ENCODE measurements at regions not wholly inside any gene's neighbourhood (a gene's known extent, or its start where the extent isn't known, plus 50 kb on each side); places are given as distances from the start of the nearest gene placed in this dataset.
A peak's percentile ranks its signal among the peaks of the same experiment; 100 is the strongest.

DNA sequence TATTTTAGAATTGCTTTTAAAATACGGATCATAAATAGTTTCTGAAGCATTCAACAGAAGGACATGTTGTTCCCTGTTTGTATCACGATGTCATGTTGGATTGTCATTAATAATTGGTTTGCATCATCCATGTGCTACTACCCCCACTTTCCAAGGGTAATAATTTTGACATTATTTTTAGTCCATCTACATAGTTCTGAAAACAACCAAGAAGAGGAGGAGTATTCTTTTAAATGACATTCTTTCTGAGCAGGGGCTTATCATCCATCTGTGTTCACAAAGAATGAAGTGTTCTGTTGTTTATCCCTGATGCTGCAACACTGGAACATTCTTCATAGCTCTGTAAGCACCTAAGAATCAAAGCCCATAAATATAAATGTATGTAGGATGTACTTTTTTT, 151.0 kb upstream of the CITED2 start:
- Histone ChIP-seq H3K9ac (no peak overlapping the region), H3K9me2 (ENCODE audit: insufficient read depth) (no peaks in the 10 kb centered on the region), H3K79me2 (ENCODE audit: insufficient read depth) (no peaks in the 10 kb centered on the region), H4K20me1 (ENCODE audit: insufficient read depth) (no peaks in the 10 kb centered on the region), H3K36me3 (ENCODE audit: low read depth) (no peaks in the 10 kb centered on the region), H3F3A (ENCODE audit: insufficient read depth) (peaks cover 14% of the 10 kb centered on the region; the same call in 1 of the 2 replicates), H3K27ac (no peak overlapping the region), H2AFZ (peak overlapping the region; percentile 38; the same call in 1 of the 2 replicates), H3K4me3 (no peak overlapping the region), H3K4me1 (ENCODE audit: insufficient read depth) (peaks cover 22% of the 10 kb centered on the region), H3K9me3 (ENCODE audit: low read depth) (no peaks in the 10 kb centered on the region), H3K4me2 (ENCODE audit: unreplicated experiment) (no peak overlapping the region), H3K27me3 (replicated peaks; ENCODE audit: insufficient read depth) (no peaks in the 10 kb centered on the region)
- DNase-seq = no peak
- TF ChIP-seq EZH2phosphoT487 (IDR thresholded peaks at IDR 0.05; ENCODE audit: insufficient read depth, low read depth) (no peak), EZH2 (IDR thresholded peaks at IDR 0.05; ENCODE audit: insufficient read depth, poor library complexity, severe bottlenecking) (no peak)
- in situ Hi-C loops (cut with MboI) = no loop called here
- 8 to 15% methylated on average over 2 of the region's 2 CpGs for WGBS, 2 experiments (ENCODE audit: low coverage in 1 of 2, low lambda C conversion rate in 2 of 2, missing lambda C conversion rate in 2 of 2)

DNA sequence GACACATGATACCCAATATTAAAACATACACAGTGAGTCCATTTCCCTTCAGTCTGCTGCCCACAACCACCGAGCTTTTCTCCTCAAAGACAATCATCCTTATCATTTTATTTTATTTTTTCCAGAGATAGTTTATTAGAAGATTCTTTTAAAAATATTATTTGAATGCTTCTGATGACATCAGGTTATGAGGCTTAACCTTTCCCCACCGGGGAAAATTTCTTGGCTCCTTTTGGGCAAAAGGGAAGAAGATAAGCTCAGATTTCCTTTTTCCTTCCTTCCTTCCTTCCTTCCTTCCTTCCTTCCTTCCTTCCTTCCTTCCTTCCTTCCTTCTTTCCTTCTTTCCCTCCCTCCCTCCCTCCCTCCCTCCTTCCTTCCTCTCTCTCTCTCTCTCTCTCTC, 149.5 kb upstream of the CITED2 start:
- Histone ChIP-seq H3K9me2 (ENCODE audit: insufficient read depth) (no peaks in the 10 kb centered on the region), H3K27ac (no peak overlapping the region), H3K9ac (no peak overlapping the region), H2AFZ (no peak overlapping the region), H3K9me3 (ENCODE audit: low read depth) (no peaks in the 10 kb centered on the region), H3K4me3 (no peak overlapping the region), H4K20me1 (ENCODE audit: insufficient read depth) (no peaks in the 10 kb centered on the region), H3K4me1 (ENCODE audit: insufficient read depth) (peaks cover 29% of the 10 kb centered on the region), H3K36me3 (ENCODE audit: low read depth) (no peaks in the 10 kb centered on the region), H3K27me3 (replicated peaks; ENCODE audit: insufficient read depth) (no peaks in the 10 kb centered on the region), H3K79me2 (ENCODE audit: insufficient read depth) (no peaks in the 10 kb centered on the region), H3K4me2 (ENCODE audit: unreplicated experiment) (no peak overlapping the region), H3F3A (ENCODE audit: insufficient read depth) (peaks cover 18% of the 10 kb centered on the region)
- WGBS, 2 experiments (ENCODE audit: low coverage in 1 of 2, low lambda C conversion rate in 2 of 2, missing lambda C conversion rate in 2 of 2) = 92 to 94% methylated on average over 2 of the region's 2 CpGs
- DNase-seq = no peak
- in situ Hi-C loops (cut with MboI) = no loop called here
- no peak for TF ChIP-seq EZH2 (IDR thresholded peaks at IDR 0.05; ENCODE audit: insufficient read depth, poor library complexity, severe bottlenecking)
- TF ChIP-seq EZH2phosphoT487 (IDR thresholded peaks at IDR 0.05; ENCODE audit: insufficient read depth, low read depth) = no peak

DNA sequence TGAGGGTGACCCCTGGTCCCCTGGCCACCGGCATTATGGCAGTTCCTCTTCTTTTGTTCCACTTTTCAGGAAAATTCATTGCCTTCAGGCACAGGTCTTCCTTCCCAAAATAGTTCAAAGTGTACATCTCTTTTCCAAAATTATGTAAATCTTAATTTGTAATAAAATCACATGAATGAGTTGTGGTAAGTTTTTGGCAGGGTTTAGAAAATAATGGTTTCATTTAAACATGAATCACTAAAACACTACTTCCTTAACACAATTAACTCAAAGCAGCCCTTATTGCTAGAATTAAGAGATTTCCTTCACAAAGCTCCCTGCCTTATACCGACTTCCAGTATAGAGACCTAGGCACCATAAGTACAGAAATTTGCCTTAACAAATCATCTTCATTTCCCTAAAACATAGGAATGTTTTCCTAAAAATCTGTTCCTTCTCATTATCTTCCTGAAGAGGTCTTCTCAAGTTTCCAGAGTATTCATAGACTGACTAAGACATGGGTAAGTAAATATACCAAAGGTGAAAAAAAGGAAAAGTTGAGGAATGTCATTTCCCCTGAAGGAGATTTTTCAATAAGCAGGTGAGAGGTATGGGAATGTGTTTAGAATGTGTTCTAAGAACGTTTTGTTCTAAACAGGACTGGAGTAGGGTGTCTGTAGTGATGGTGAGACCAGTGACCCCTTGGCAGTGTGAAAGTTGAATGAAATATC, 148.2 kb upstream of the CITED2 start:
- TF ChIP-seq EZH2phosphoT487 (IDR thresholded peaks at IDR 0.05; ENCODE audit: insufficient read depth, low read depth) (no peak), EZH2 (IDR thresholded peaks at IDR 0.05; ENCODE audit: insufficient read depth, poor library complexity, severe bottlenecking) (no peak)
- WGBS, 2 experiments (ENCODE audit: low coverage in 1 of 2, low lambda C conversion rate in 2 of 2, missing lambda C conversion rate in 2 of 2) = 48% methylated on average over 3 of the region's 3 CpGs

DNA sequence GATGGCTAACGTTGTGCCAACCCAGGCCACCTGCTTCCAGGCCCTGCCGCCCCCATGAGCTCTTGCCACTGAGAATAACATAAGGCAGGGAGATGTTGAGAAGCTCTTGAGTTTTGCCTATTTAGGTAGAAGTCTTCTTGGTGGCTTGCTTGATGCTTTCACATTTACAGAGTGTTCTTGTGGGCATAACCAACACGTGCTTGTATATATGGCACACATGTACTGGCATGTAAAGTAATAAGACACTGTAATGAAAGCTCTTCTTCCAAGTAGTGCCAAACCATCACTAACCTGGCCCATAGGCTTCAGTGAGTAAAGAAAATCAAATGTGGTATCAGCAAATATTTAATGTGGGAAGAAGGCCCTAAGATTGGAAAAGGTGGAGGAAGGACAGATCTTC, 146.9 kb upstream of the CITED2 start:
- H4K20me1 ChIP-seq (ENCODE audit: insufficient read depth) = no peaks in the 10 kb centered on the region
- DNase-seq = no peak
- H3K9me3 ChIP-seq (ENCODE audit: low read depth) = no peaks in the 10 kb centered on the region
- H3K9me2 ChIP-seq (ENCODE audit: insufficient read depth) = no peaks in the 10 kb centered on the region
- no peaks in the 10 kb centered on the region for H3K79me2 ChIP-seq (ENCODE audit: insufficient read depth)
- peaks cover 18% of the 10 kb centered on the region for H3F3A ChIP-seq (ENCODE audit: insufficient read depth)
- H2AFZ ChIP-seq = no peak overlapping the region
- H3K4me1 ChIP-seq (ENCODE audit: insufficient read depth) = peaks cover 29% of the 10 kb centered on the region
- no peak for TF ChIP-seq EZH2phosphoT487 (IDR thresholded peaks at IDR 0.05; ENCODE audit: insufficient read depth, low read depth)
- TF ChIP-seq EZH2 (IDR thresholded peaks at IDR 0.05; ENCODE audit: insufficient read depth, poor library complexity, severe bottlenecking) = no peak
- no peak overlapping the region for H3K4me2 ChIP-seq (ENCODE audit: unreplicated experiment)
- no peak overlapping the region for H3K9ac ChIP-seq
- no peaks in the 10 kb centered on the region for H3K36me3 ChIP-seq (ENCODE audit: low read depth)
- in situ Hi-C loops (cut with MboI) = no loop called here
- no peak overlapping the region for H3K27ac ChIP-seq
- 85 to 89% methylated on average over 3 of the region's 3 CpGs for WGBS, 2 experiments (ENCODE audit: low coverage in 1 of 2, low lambda C conversion rate in 2 of 2, missing lambda C conversion rate in 2 of 2)
- no peak overlapping the region for H3K4me3 ChIP-seq
- H3K27me3 ChIP-seq (replicated peaks; ENCODE audit: insufficient read depth) = no peaks in the 10 kb centered on the region

More for the DNA sequence above, 148.2 kb upstream of the CITED2 start:
- H3K36me3 ChIP-seq (ENCODE audit: low read depth) = no peaks in the 10 kb centered on the region
- H3K27ac ChIP-seq = no peak overlapping the region
- H3K9ac ChIP-seq = no peak overlapping the region
- H4K20me1 ChIP-seq (ENCODE audit: insufficient read depth) = no peaks in the 10 kb centered on the region
- H3K9me3 ChIP-seq (ENCODE audit: low read depth) = no peaks in the 10 kb centered on the region
- H2AFZ ChIP-seq = no peak overlapping the region
- H3F3A ChIP-seq (ENCODE audit: insufficient read depth) = peaks cover 18% of the 10 kb centered on the region
- no peaks in the 10 kb centered on the region for H3K79me2 ChIP-seq (ENCODE audit: insufficient read depth)
- H3K27me3 ChIP-seq (replicated peaks; ENCODE audit: insufficient read depth) = no peaks in the 10 kb centered on the region
- in situ Hi-C loops (cut with MboI) = no loop called here
- no peak overlapping the region for H3K4me3 ChIP-seq
- H3K9me2 ChIP-seq (ENCODE audit: insufficient read depth) = no peaks in the 10 kb centered on the region
- peaks cover 29% of the 10 kb centered on the region for H3K4me1 ChIP-seq (ENCODE audit: insufficient read depth)
- DNase-seq = peak; percentile 27
- peak overlapping the region; percentile 27 for H3K4me2 ChIP-seq (ENCODE audit: unreplicated experiment)

Data from GM23248 (cell line).